NT2/D1 (cell line): ENCODE measurements at regions not wholly inside any gene's neighbourhood (a gene's known extent, or its start where the extent isn't known, plus 50 kb on each side); places are given as distances from the start of the nearest gene placed in this dataset.

Experiments
- DNase-seq: peaks from one replicate; pipeline ENCODE4 v3.0.0-alpha.2; 2011; ENCODE audit warnings: low read depth, low spot score
- H3K27me3 ChIP-seq: 2 replicates; pipeline ENCODE4 v1.6.0; 2011; ENCODE audit warnings: mild to moderate bottlenecking; ENCODE audit not compliant: insufficient read length, insufficient read depth
- H3K36me3 ChIP-seq: 2 replicates; pipeline ENCODE4 v1.6.1; 2011; ENCODE audit warnings: mild to moderate bottlenecking, low read length, mixed read lengths; ENCODE audit not compliant: insufficient read depth, insufficient read length
- H3K4me1 ChIP-seq: 2 replicates; pipeline ENCODE4 v1.5.1; 2011; ENCODE audit not compliant: insufficient read depth, insufficient read length
- H3K4me3 ChIP-seq: 2 replicates; pipeline ENCODE4 v1.5.1; 2011; ENCODE audit warnings: low read depth; ENCODE audit not compliant: insufficient read length
- H3K9ac ChIP-seq: 2 replicates; pipeline ENCODE4 v1.6.0; 2011; ENCODE audit warnings: low read depth; ENCODE audit not compliant: insufficient read length
- H3K9me3 ChIP-seq: 2 replicates; pipeline ENCODE4 v1.5.1; 2011; ENCODE audit warnings: mild to moderate bottlenecking, low read length; ENCODE audit not compliant: insufficient read depth
- SUZ12 ChIP-seq: IDR thresholded peaks from 2 replicates; pipeline ENCODE4 v1.6.1; 2011; ENCODE audit not compliant: insufficient read length, insufficient read depth; ENCODE audit errors: extremely low read depth
- YY1 ChIP-seq: IDR thresholded peaks from 2 replicates; pipeline ENCODE4 v1.6.1; 2011; ENCODE audit not compliant: insufficient read length, insufficient read depth
- ZNF274 ChIP-seq: IDR thresholded peaks from 2 replicates; pipeline ENCODE4 v1.6.1; 2011; ENCODE audit warnings: mild to moderate bottlenecking, low read depth, low read length

DNA sequence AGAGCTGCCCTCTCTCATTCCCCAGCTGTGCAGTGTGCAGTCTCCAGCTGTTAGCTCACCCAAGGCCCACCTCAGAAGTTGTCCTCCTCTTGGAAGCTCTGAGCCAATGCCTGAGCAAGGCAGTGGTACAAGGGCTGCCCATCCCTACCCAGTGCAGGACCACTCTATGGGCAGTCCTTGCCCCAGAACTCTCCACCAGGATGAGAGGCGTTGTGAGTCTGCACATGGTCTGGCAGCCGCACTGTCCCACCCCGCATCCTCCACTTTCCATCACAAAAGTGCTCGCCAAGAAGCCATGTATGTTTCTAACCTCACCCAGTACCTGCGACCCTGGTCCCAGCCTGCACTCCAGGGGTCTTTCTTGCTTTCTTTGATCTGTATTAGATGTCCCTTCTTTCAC is 175.1 kb upstream of the PMEPA1 start:
- Histone ChIP-seq H3K4me3 (no peak overlapping the region), H3K9ac (no peak overlapping the region), H3K36me3 (no peaks in the 10 kb centered on the region), H3K27me3 (no peaks in the 10 kb centered on the region), H3K4me1 (no peaks in the 10 kb centered on the region), H3K9me3 (no peaks in the 10 kb centered on the region)
- no peak for DNase-seq
- no peak for TF ChIP-seq ZNF274

GRCh38 chr20:57883761-57884160 is 173.9 kb upstream of the PMEPA1 start:
- TF ChIP-seq ZNF274 (no peak), YY1 (no peak), SUZ12 (no peak)
- no peak overlapping the region for H3K4me3 ChIP-seq
- no peaks in the 10 kb centered on the region for H3K36me3 ChIP-seq
- no peak for DNase-seq
- H3K27me3 ChIP-seq: no peaks in the 10 kb centered on the region
- H3K4me1 ChIP-seq: no peaks in the 10 kb centered on the region
- H3K9ac ChIP-seq: no peak overlapping the region
- no peaks in the 10 kb centered on the region for H3K9me3 ChIP-seq

- no peaks in the 10 kb centered on the region for H3K36me3 ChIP-seq
- no peak overlapping the region for H3K4me3 ChIP-seq
- no peak overlapping the region for H3K9ac ChIP-seq
- TF ChIP-seq YY1 (no peak), SUZ12 (no peak), ZNF274 (no peak)
- DNase-seq: no peak
- no peaks in the 10 kb centered on the region for H3K27me3 ChIP-seq
- no peaks in the 10 kb centered on the region for H3K9me3 ChIP-seq
- H3K4me1 ChIP-seq: no peaks in the 10 kb centered on the region
Measured at GRCh38 chr20:57883224-57883623, 173.4 kb upstream of the PMEPA1 start.

GRCh38 chr20:57882451-57883161 is 172.8 kb upstream of the PMEPA1 start:
- Histone ChIP-seq H3K9ac (peak overlapping the region; percentile 27), H3K4me1 (no peaks in the 10 kb centered on the region), H3K27me3 (no peaks in the 10 kb centered on the region), H3K9me3 (no peaks in the 10 kb centered on the region), H3K4me3 (no peak overlapping the region), H3K36me3 (no peaks in the 10 kb centered on the region)
- no peak for TF ChIP-seq ZNF274
- no peak for TF ChIP-seq SUZ12
- TF ChIP-seq YY1: no peak
- no peak for DNase-seq

DNA sequence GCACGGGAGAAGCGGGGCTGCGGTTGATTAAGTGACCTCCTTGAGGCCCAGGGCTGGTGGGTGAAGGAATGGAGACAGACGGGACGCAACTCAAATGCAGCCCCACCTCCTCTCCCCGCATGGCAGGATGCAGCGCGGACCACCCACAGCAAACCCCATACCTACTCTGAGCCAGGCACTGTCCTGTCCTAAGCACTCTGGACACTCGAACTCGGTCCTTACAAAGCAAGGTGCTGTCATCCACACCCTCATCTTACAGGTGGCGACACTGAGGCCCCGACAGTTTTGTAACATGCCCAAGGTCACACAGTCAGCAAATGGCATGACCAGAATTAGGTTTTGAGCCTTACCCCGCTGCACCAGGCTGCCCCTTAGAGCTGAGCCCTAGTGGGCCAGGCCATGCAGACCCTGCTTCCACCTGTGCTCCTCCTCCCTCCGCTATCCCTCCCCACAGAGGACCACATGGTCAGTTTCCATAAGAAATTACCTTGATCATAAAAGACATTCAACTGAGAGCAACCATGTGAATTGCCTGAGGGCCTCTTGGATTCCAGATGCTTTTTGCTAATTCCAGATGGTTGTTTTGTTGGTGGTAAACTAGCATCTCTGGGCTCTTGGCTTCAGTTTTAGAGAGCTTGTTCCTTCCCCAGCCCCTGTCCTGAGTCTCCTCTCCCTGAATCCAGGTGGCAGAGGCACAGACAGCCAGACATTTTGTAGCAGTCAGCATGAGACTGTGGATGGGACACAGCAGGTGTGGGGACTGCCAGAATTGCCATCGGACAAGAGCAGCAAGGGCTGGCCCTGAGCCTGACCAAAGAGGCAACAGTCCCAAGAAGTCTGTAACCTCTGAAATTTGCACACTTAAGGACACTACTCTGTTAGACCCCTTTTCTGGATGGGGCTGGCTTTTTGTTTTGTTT is 171.9 kb upstream of the PMEPA1 start:
- Histone ChIP-seq H3K9me3 (no peaks in the 10 kb centered on the region), H3K9ac (no peak overlapping the region), H3K4me1 (no peaks in the 10 kb centered on the region), H3K4me3 (no peak overlapping the region), H3K27me3 (no peaks in the 10 kb centered on the region), H3K36me3 (no peaks in the 10 kb centered on the region)
- TF ChIP-seq ZNF274 (no peak), SUZ12 (no peak), YY1 (no peak)
- no peak for DNase-seq

GRCh38 chr20:57880571-57880892 is 170.7 kb upstream of the PMEPA1 start:
- no peaks in the 10 kb centered on the region for H3K27me3 ChIP-seq
- DNase-seq: no peak
- TF ChIP-seq YY1 (no peak), ZNF274 (no peak), SUZ12 (no peak)
- H3K9me3 ChIP-seq: no peaks in the 10 kb centered on the region
- H3K4me1 ChIP-seq: no peaks in the 10 kb centered on the region
- H3K4me3 ChIP-seq: no peak overlapping the region
- no peaks in the 10 kb centered on the region for H3K36me3 ChIP-seq
- no peak overlapping the region for H3K9ac ChIP-seq

DNA sequence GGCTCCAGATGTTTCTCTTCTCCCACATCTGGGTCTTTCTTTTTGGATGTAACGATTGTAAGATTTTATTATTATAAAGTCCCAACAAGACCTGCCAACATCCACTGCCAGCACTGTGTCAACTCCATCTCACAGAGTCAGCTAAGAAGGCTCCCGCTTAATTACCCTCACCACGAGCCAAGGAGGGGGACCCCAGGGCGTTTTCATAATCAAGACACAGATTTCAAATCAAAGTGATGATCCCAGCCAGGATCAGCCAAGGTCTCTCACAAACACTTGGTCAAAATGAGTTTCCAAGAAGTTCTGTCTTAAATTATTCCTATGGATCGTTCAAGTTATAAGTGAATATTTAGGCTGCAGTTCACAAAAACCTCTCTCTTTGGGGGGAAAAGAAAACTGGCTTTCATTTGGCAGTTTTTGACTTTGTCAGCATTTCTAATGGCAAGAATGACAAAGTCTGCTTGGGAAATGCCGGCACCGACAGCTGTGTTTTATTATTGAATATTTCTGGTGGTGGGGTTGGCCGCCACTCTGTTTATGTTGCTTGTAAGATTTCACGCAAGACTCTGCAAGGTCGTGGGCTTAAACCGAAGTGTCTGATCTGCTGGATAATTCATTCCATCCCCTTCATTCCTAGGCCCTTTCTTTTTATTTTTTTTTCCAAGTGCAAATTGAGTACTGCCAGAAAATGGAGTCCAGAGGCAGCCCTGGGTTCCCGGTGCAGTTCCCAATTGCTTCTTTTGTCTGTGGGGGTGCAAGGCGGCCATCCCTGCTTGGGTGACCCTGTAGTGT is 170.2 kb upstream of the PMEPA1 start:
- no peak for DNase-seq
- Histone ChIP-seq H3K4me1 (no peaks in the 10 kb centered on the region), H3K9me3 (no peaks in the 10 kb centered on the region), H3K27me3 (no peaks in the 10 kb centered on the region), H3K4me3 (no peak overlapping the region), H3K9ac (no peak overlapping the region), H3K36me3 (no peaks in the 10 kb centered on the region)
- TF ChIP-seq SUZ12 (no peak), ZNF274 (no peak), YY1 (no peak)
